Stimulated activated CD8-positive, alpha-beta memory T cell treated with anti-CD3 and anti-CD28 coated beads, Interleukin-4, amount 100 ng/mL, for 4 hours (primary cell): ENCODE measurements at regions not wholly inside any gene's neighbourhood (a gene's known extent, or its start where the extent isn't known, plus 50 kb on each side); places are given as distances from the start of the nearest gene placed in this dataset.
"Not testable (repeated sequence)": the region's sequence is repeated elsewhere in the genome, so short reads cannot be mapped to it uniquely, and the experiment has no call there.

Source experiments
- DNase-seq, 2 donors: peaks; one replicate each; pipeline ENCODE4 v3.0.0-alpha.2; 2020; ENCODE audit warnings: low read depth in 2 of 2, low spot score in 1 of 2

DNA sequence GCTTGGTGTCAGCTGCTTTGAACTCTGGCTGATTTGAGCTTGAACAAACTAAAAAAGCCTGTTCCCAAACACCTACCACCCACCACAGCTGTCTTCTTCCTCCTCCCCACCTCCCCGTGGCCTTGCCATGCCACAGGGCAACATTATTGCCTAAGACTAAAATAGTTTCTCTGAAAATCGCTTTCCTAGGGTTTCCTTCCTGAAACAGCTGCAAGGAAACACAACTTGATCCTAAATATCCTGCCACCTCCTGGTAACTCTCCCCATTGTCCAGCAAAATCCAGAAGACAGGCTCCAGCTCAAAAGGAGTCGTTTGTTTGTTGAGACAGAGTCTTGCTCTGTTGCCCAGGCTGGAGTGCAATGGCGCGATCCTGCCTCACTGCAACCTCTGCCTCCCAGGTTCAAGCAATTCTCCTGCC is 193.9 kb upstream of the TPM1 start:
- DNase-seq, result no peak

DNA sequence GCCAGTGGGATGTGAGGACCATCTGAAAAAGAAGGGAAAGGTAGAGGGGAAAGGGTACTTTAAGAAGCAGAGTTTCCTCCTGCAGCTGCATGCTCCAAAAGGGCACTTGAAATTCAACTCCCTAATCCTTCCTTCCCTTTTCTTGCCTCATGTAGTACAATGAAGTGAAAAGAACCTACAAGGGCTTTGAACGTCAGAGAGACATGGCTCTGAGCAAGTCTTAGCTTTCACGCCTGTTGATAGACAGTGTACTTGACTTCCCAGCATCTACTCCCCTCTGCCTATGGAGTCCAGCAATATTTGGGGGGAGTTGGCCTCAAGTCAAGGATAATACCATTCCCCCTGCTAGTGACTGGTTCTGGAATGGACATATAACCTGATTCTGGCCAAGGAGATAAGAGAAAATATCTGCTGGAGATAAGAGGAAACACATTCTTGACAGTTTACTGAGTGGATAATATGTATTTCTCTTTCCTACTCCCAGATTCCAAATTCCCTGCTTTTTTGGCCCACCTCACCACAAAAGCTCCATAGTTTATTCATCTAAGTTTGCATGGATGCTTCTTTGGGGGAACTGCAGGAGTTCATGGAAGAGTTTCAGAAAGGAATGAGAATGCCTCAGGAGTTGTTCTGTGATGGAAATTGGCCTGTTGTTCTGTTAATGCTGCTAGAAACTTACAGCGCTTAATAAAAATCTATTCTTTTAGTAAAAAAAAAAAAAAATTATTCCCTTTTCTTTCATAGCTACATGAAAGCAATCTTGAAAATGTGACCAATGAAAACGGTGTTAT is 193.0 kb upstream of the TPM1 start:
- DNase-seq, result no peak

DNA sequence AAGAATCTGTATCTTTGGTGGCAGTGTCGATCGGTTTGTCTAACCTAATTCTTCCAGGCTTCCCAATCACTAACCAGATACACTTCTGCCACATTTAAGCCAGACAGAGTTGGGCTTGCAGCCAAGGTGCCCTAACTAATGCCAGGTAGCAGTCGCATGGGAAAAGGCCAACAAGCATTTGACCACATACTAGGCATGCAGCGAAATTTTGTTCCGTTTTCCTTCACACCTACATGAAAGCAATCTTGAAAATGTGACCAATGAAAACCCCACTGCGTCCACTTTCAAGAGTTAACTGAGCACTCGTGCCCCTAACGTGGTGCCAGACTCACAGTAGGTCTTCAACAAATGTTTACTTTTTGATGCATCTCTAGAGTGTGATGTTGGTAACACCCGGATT is 192.2 kb upstream of the TPM1 start:
- DNase-seq, result no peak

DNA sequence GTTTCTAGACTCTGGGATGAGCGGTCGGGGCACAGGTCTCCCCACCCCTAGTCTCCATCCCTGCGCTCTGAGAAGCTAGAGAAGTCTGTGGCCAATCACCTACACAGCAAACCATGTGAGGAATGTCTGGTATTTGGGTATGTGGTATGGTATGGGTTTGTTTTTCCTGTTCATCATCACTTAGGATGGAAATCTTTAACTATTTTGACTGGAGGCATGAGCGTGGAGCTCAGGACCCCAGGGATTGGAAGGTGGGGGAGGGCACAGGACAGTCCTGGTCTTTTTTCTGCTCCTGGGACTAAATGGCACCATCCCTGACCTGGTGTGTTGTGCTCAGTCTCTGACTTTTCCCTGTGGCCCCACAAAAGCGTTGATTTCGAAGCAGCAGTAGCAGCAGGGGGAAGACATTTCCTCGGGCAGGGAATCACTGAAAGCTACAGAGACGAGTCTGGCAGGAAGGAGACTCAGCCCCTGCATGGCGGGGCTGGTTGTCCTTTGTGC is 191.7 kb upstream of the TPM1 start:
- no peak for DNase-seq

DNA sequence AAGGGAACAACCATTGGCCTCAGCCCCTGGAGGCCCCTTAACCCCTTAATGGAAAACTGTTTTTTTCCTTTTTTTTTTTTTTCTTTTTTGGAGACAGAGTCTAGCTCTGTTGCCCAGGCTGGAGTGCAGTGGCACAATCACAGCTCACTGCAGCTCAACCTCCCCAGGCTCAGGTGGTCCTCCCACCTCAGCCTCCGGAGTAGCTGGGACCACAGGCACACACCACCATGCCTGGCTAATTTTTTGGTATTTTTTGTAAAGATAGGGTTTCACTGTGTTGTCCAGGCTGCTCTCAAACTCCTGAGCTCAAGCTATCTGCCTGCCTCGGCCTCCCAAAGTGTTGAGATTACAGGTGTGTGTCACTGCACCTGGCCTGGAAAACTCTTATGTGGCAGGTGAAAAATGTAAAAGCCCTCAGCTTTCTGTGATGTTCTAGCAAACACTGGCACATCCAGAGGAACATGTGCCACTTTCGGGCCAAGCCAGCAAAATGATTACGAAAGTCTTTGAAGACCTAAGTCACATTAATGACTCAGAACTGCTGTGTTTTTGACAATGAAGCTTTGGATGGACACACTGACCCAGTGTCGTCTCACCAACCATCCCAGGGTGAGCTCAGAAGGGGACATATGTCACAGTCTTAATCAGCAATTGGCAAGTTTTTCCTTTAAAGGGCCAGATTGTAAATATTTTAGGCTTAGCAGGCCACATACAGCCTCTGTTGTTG is 189.3 kb upstream of the TPM1 start:
- DNase-seq, result no peak

DNA sequence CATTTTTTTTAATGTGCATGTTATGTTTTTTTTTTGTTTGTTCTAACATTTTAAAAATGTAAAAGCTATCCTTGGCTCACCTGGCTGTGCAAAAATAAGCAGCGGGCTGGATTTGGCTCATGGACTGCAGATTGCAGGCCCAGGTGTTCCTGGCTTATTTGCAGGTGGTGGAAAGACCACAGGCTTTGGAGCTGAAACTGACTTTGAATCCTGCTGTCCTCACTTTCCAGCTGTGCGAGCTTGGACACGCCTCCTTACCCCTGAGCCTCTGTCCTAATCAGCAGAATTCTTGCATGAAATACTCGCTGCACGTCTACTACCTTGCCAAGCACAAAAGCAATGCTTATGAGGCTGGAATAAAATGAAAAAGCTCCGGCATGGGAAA is 188.7 kb upstream of the TPM1 start:
- DNase-seq, result no peak

DNA sequence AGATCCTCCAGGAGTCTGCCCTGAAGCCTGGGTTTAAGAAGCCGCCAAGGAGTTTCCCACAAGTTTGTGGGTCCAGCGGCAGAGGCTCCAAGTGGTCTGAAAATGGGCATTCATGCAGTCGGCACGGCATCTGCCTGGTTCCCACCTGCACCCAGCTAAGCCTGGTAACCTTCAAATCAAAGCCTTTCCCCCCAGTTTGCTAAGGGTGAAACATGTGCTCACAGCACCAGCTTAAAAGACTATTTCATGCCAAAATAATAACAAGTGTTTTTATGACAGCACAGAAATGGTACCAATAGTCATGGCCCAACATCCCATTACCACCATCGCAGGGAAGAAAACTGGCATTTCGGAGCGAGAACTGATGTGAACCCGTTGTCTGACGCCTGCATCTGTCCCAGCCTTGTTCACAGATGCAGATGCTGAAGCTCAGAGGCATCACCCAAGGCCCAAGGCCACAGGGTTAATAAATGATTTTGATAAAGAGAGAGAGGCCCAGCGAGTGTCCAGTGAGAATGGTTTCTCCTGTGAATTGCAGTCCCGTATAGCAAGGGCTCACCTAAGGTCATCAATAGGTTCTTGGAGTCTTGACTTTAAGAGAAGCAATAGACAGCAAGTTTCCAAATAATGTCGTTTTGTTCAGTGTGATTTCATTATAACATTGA is 188.0 kb upstream of the TPM1 start:
- no peak for DNase-seq

DNA sequence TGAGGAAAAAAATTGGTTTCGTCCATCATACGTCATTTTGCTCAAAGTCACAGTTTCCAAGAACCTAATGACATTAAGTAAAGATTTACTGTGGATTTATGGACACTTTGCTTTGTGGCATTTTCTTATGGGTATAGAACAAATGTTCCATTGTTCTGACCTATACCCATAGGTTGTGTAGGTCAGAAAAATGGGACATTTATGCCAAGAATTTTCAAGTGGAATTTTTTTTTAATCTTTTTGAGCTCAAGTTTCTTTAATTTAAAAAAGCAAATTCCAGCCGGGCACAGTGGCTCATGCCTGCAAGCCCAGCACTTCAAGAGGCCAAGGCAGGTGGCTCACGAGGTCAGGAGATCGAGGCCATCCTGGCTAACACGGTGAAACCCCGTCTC is 187.5 kb upstream of the TPM1 start:
- DNase-seq, result no peak

DNA sequence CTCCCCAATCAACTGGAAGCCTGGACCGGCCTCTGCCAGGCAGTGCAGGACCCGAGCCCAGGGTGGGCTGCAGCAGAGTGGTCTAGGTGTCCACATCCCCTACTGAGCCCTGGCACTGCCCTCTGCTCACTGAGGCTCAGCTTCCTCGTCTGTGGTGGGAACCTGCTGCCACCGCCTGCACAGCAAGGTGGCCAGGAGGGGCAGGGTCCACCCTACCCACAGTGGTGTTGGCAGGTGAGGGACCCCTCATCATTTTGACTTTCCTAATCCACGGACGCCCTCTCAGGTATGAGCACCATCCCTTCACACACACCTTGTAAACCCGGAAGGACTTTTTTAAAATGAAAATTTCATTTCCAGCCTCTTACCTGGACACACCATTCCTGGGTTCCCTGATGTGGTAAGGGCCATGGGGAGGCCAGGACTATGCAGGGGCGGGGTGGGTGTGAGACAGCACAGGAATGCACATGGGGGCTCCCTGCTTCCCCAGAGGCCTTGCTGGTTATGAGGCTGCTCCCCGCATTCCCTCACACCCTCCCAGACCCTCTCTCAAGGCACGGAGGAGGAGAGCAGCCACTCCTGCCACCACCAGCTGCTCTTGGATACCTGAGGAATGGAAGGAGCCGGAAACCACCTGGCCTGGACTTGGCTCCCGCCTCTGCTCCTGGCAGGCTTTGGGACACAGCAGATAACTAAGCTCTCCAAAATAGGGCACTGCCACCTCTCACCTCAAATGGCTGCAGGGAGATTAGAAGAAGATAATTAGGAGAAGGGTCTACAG is 185.9 kb upstream of the TPM1 start:
- no peak for DNase-seq

DNA sequence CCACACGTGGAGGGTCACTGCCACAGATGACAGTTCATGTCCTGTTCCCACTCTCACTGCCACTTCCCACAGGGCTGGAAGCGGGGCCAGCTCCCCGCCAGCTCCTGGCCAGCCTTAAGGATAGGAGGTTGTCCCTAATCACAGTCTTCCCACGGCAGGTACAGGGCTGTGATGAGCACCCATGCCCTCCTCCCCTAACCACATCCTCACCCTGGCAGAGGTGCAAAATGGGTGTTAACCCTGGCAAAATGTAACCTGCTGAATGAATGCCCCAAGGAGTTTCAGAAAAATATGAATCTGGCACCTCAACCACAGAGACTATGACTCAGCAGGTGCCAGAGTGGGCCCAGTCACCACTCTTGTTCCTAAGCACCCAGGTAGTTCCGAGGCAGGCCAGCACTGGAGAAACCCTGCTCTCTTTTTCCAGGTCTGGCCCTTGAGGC is 185.1 kb upstream of the TPM1 start:
- DNase-seq, result no peak

DNA sequence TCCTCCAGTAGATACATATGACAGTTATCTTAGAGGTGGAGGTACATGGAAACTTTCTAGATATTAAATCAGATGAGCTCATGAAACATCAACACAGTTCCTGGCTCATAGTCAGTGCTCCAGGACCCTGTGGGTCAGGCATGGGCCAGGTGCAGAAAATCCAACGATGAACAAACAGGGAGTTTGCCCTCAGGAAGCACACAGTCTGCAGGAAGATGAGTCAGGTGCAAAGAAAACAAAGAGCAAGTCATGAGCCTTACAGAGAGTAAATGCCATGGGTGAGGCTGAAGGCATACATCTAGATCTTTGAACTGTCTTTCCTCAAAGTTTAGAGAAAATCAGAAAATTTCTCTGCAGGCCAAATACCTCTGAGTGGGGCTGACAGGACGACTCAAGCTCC is 184.2 kb upstream of the TPM1 start:
- no peak for DNase-seq

DNA sequence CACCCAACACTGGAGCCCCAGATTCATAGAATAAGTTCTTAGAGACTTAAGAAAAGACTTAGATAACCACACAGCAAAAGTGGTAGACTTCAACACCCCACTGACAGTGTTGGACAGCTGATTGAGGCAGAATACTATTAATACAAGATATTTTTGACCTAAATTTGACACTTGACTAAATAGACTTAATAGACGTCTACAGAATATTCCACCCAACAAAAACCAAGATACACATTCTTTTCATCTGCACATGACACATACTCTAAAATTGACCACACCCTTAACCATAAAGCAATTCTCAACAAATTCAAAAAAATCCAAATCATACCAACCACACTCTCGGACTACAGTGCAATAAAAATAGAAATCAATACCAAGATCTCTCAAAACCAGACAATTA is 179.8 kb upstream of the TPM1 start:
- no peak for DNase-seq

DNA sequence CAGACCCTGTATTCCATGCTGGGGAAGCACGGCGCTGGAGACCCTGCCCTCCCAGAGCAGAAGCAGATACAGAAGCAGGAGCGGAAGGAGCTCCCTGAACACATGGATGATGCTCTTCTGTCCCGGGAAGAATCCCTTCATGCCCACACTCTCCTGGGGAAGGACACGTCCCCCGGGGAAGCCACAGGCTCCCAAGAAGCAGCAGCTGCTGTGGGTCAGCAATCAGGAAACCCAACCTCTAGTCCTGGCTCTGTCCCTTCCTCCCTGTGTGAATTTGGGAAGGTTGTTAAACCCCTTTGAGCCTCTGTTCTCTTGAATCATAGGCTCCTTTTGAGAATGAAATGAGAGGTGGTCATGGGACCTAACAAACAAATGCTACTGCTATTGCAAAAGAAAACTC is 176.2 kb upstream of the TPM1 start:
- DNase-seq, result no peak

DNA sequence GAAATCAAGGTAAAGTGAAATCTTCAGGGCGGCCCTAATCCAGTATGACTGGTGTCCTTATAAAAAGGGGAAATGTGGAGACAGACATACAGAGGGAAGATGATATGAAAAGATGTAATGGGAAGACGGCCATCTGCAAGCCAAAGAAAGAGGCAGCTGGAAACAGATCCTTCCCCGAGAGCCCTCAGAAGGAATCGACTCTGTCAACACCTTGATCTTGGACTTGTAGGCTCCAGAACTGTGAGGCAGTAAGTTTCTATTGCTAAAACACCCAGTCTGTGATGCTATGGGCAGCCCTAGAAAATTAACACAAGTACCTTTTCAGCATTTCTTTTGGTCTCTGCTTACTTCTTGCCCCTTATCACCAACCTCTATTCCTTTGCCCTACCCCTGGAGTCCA is 174.7 kb upstream of the TPM1 start:
- no peak for DNase-seq

DNA sequence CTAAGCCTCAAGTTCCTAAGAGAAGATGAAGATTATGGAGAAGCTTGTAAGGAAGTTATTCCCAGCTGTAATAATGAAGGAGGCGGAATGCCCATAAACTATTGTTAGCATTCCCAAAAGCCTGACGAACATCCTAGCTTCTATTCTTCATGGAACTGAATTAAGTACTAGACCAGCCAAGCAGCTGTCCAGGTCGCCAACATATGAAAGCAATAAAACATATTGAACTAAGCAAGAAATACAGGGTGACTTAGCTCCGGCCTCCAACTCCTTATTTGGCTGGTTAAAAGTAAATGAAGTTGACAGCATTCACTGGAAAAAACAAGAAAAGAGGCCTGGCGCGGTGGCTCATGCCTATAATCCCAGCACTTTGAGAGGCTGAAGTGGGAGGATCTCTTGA is 174.0 kb upstream of the TPM1 start:
- DNase-seq, result no peak

DNA sequence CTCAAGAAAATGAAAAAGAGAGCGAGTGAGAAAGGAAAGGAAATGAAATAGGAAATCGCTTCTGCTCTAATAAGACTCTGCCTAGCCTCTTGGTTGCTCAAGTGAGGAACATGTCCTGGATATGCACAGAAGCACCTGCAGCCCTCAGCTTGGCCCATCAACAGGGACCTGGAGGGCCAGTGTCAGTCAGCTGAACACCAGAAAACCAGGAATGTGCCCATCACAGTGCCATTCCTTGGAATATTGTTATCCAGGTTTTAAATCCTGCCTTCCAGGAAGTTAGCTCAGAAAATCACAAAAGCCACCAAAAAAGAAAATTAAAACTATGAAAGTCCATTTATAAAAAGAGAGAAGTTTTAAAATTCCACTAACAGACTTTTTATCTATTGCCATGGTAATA is 173.4 kb upstream of the TPM1 start:
- no peak for DNase-seq

DNA sequence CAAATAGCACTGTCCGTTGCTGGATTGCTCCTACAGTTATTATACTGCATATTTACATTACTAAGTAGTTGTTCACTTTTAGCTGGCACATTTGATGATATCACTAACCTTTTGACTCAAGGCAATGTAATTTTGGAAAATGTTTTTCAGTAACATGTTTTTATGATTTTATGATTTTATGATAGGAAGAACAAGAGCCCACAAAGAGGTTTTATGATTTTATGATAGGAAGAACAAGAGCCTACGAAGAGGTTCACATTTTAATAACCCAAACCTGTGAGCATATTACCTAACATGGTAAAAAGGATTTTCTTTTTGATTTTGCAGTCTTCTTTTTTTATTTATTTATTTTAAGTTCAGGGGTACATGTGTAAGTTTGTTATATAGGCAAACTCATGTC is 172.3 kb upstream of the TPM1 start:
- DNase-seq, result no peak

DNA sequence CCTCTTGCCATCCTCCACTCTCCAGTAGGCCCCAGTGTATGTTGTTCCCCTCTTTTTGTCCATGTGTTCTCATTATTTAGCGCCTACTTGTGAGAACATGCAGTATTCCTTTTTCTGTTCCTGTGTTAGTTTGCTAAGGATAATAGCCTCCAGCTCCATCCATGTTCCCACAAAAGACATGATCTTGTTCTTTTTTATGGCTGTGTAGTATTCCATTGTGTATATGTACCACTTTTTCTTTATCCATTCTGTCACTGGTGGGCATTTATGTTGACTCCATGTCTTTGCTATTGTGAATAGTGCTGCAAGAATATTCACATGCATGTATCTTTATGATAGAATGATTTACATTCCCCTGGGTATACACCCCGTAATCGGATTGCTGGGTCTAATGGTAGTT is 171.8 kb upstream of the TPM1 start:
- not testable (repeated sequence) for DNase-seq

DNA sequence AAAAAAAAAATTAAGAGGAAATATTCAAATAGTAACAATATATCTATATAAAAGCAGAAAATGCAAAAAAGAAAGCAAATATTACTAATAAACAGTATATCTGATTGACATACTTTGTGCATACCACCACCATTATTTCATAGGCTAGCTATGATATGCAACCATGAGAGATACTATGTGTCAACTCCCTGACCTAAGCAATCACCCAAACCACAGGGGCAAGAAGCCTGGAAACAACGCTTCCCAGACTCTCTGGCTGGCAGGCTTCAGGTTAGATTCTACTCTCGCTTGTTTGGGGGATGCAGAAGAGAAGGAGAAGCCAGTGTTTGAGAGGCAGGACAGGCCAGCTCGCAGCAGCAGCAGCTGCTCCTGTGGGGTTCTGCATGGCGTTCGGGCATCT is 169.3 kb upstream of the TPM1 start:
- DNase-seq, result no peak

DNA sequence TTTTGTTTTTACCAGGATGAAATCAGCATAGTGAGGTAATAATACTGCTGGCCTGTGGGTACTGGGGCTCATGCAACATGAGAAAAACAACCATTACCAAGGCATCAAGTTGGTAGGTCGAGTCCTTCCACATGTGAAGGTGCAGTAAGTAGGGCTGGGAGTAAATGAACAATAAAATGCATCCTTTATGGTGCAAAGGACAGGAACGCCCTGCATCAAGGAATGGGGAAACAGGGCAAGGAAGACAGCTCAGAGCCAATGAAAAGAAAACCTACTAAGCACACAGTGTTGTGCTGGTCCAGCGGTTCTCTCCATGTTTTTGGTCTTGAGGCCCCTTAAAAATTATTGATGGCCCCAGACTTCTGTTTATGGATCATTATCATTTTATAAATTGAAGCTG is 168.5 kb upstream of the TPM1 start:
- no peak for DNase-seq

DNA sequence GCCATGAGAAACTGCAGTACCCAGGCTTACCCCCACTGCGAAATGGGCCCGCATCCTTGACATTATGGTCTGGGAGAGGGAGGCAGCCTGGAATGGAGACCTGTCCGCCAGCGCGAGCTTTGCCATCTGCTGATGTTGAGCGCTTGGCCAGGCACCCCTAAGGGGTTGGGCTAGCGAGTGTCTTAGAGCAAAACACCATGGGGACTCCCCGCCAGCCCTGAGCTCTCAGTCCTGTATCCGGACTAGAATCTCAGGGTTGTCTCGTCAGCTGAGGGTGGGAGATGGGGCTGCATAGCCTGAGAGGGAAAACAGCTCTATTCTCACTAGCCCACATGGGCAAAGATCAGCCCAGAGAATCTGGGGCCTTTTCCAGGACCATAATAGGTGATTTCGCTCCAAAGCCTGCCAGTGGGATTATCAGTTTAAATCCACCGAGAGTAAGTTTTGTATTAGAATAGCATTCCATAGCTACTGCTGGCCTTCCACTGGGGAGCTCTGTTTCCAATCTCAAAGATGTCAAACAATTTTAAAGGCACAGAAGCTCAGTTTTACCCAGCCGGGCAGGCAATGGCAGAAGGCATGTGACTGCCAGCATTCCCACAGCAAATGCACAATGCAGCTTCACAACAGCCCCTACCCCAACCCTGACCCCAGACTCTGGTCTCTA is 167.5 kb upstream of the TPM1 start:
- no peak for DNase-seq
